ENCODE measurements at regions not wholly inside any gene's neighbourhood (a gene's known extent, or its start where the extent isn't known, plus 50 kb on each side); places are given as distances from the start of the nearest gene placed in this dataset.

- H3K18ac ChIP-seq (ENCODE audit: insufficient read length, low read depth, low read length): no peak overlapping the region
- DNase-seq: no peak
- no peak overlapping the region for H2BK120ac ChIP-seq (ENCODE audit: low read depth, low read length, poor library complexity, severe bottlenecking)
- no peak overlapping the region for H2BK5ac ChIP-seq (ENCODE audit: insufficient read length, low read length)
- no peak overlapping the region for H3T11ph ChIP-seq (ENCODE audit: low read length)
- H3K4me2 ChIP-seq (ENCODE audit: insufficient read depth, insufficient read length, low read length): no peak overlapping the region
- H3K23me2 ChIP-seq (ENCODE audit: insufficient read length, low read depth, low read length, poor library complexity, severe bottlenecking): no peaks in the 10 kb centered on the region
- no peak for TF ChIP-seq CTCF (conservative IDR thresholded peaks at IDR 0.05)
- no peaks in the 10 kb centered on the region for H3K79me1 ChIP-seq (ENCODE audit: insufficient read depth, low read depth, low read length, poor library complexity, severe bottlenecking)
- no peaks in the 10 kb centered on the region for H4K20me1 ChIP-seq (ENCODE audit: control insufficient read depth, insufficient read depth, insufficient read length)
- WGBS (ENCODE audit: extremely low coverage, insufficient read length, low lambda C conversion rate): no CpG with 5 or more reads among the region's 4 CpGs
- H3K14ac ChIP-seq (ENCODE audit: insufficient read depth, low read length): no peak overlapping the region
- Mint-ChIP-seq H3K4me1 (peaks cover 23% of the 10 kb centered on the region in 2 experiments), H3K36me3 (ENCODE audit: insufficient read depth in 1 of 3, low read depth in 3 of 3) (peaks cover 0 to 5% (median 0%) of the 10 kb centered on the region in 3 experiments; a peak in 1 of 7 replicates), H3K27me3 (ENCODE audit: low read depth) (peaks cover 66% of the 10 kb centered on the region), H3K27ac (no peak overlapping the region), H3K4me3 (no peak overlapping the region), H3K9me3 (peaks cover 0 to 6% of the 10 kb centered on the region in 2 experiments; a peak in 2 of 5 replicates)
- H2BK20ac ChIP-seq (ENCODE audit: low read depth, low read length, poor library complexity, severe bottlenecking): no peak overlapping the region
- no peak overlapping the region for H2AFZ ChIP-seq (ENCODE audit: low read length)
- H3K27ac ChIP-seq (ENCODE audit: insufficient read length, low read depth, low read length): no peak overlapping the region
- no peak overlapping the region for H3K23ac ChIP-seq (ENCODE audit: insufficient read length, low read depth, low read length)
- no peak overlapping the region for H4K8ac ChIP-seq (replicated peaks; ENCODE audit: insufficient read length, low read depth, low read length)
- H3K9ac ChIP-seq (ENCODE audit: extremely low read depth, insufficient read length, low read length): no peak overlapping the region
- no peaks in the 10 kb centered on the region for H3K9me3 ChIP-seq (ENCODE audit: control insufficient read depth, low read depth, low read length)
- no peaks in the 10 kb centered on the region for H3K4me1 ChIP-seq (ENCODE audit: insufficient read depth, low read length)
- H3K27me3 ChIP-seq (ENCODE audit: insufficient read depth, low read length): peaks cover 6% of the 10 kb centered on the region; the same call in 1 of the 2 replicates
- H4K5ac ChIP-seq (ENCODE audit: insufficient read length, low read depth, low read length): no peak overlapping the region
- no peak overlapping the region for H2BK12ac ChIP-seq (ENCODE audit: insufficient read length, low read depth, low read length)
- H4K91ac ChIP-seq (ENCODE audit: insufficient read length, low read depth, low read length): no peak overlapping the region
- no peak overlapping the region for H3K56ac ChIP-seq (ENCODE audit: insufficient read length, low read depth, low read length)
- H3K79me2 ChIP-seq (ENCODE audit: insufficient read depth, low read length): no peaks in the 10 kb centered on the region
- no peak overlapping the region for H2BK15ac ChIP-seq (ENCODE audit: low read depth, low read length)
- H3K4ac ChIP-seq (ENCODE audit: low read depth, low read length): no peak overlapping the region
- no peak overlapping the region for H2AK5ac ChIP-seq (ENCODE audit: insufficient read length, low read length)
Measured at GRCh38 chr14:94903338-94903737, 133.4 kb upstream of the GSC start.

All from H9 (cell line).